NCI-H82 (cell line): ENCODE measurements at regions not wholly inside any gene's neighbourhood (a gene's known extent, or its start where the extent isn't known, plus 50 kb on each side); places are given as distances from the start of the nearest gene placed in this dataset.
"Not testable (repeated sequence)": the region's sequence is repeated elsewhere in the genome, so short reads cannot be mapped to it uniquely, and the experiment has no call there.

Experiments
- DNase-seq: peaks from one replicate; lab custom pipeline; 2025; lab: John Stamatoyannopoulos, UW

DNA sequence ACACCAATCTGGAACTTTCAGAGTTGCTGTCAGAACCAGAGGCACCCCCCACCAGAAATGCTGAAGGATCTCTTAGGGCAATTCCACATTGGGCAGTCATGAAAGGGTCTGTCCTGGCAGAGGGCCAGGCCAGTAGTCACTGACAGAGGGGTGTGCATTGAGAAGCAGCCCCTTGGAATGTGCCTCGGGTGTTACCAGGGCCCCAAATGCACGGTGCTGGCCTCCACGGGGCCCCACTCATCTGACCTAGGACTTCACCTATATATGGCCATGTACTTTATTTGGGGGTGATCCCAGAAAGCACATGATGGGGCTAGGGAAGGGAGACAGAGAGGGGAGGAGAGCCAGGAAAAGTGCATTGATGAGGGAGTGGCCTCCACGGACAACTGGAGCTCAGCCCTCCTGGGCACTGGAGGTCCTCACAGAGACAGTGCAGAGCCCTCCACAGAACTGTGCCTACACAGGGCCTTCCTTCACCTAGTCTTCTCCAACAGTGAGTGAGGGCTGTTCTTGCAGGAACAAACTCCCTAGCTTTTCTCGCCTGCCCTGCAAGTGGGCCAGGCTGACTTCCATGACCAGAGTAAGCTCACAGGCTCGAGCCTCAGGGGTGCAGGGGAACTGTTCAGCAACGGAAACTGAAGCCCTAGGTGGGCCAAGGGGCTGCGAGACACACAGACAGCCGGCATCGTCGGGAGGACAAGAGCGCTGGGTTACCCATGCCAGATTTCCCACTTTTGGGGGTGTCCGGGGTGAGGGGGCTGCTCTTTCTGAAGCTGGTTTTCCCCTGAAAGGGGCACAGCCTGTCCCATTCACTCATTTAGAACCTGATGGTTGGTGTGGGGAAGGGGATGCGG is 136.2 kb downstream of the HMX1 start:
- DNase-seq, result no peak

DNA sequence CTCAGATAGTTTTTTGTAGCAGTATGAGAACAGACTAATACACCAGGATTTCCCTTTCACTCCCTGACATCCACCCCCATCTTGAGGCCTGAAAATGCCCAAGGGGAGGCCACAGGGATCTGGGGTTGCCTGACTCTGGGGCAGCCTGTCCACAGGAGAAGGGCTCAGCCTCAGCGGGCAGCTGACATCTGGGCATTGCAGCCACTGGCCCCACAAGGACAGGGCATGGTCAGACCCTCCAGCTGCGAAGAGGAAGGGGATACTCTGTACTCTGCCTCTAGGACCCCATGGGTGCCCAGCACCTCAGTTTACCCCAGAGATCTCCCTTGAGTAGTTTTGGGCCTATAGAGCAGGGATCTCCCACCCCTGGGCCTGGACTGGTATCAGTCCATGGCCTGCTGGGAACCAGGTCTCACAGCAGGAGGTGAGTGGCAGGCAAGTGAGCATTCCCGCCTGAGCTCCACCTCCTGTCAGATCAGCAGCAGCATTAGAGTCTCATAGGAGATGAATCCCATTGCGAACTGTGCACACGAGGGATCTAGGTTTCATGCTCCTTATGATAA is 138.9 kb downstream of the HMX1 start:
- no peak for DNase-seq

DNA sequence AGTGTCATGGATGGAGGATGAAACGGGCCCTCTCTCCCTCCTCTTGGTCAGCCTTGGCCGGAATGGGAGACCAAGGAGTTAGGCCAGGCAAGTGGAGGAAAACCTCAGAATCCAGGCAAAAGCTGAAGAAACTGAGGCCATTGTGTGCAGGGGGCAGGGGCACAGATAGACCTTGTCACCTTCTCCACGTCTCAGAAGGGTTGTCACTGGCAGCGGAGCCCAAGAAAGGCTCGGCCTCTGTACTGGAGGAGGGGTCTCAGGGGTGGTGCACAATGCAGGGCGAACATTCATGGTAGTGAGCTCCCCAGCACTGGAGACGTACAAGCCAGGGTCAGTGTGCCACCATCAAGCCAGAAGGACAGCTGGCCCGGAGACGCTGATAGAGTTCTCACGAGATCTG is 139.5 kb downstream of the CPZ start:
- no peak for DNase-seq

GRCh38 chr4:8731364-8731763 is 138.8 kb downstream of the CPZ start:
- no peak for DNase-seq

GRCh38 chr4:8730681-8731080 is 138.1 kb downstream of the CPZ start:
- DNase-seq, result no peak

GRCh38 chr4:8730159-8730558 is 137.6 kb downstream of the CPZ start:
- no peak for DNase-seq

DNA sequence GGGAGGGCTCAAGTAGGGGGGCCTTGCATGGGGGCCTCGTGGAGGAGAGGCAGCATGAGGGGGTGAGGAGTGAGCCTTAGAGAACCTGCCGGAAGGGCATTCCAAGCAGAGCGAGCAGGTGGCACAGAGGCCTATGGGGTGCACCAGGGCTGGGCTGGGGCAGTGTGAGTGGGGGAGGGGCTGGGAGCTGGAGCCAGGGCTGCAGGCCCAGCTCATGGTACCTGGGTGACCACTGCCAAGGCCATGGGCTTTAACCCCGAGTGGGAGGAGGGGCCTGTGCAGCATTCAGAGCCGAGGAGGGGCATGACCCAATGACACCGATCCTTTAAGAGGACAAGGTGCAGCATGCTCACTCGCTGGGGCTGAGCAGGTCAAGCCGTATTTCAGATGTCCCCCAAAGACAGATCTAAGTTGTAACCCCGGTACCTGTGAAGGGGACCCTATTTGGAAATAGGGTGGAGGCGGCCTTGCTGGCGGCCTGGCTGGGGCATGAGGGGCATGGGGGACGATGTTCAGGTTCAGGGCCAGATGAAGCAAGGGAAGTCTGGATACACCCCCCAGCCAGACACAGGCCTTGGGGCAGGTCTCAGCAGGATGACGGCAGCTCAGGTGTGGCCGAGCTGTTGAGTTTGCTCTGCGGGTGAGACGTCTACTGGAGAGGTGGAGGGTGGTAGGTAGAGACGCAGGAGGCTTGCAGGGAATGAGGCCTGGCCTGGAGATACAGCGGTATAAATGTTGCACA is 137.0 kb downstream of the CPZ start:
- no peak for DNase-seq

- no peak for DNase-seq
These were observed 136.2 kb downstream of the CPZ start for GRCh38 chr4:8728536-8729407.

GRCh38 chr4:8727546-8728510 is 135.3 kb downstream of the CPZ start:
- DNase-seq, result no peak

GRCh38 chr4:8727131-8727530 is 134.6 kb downstream of the CPZ start:
- no peak for DNase-seq

DNA sequence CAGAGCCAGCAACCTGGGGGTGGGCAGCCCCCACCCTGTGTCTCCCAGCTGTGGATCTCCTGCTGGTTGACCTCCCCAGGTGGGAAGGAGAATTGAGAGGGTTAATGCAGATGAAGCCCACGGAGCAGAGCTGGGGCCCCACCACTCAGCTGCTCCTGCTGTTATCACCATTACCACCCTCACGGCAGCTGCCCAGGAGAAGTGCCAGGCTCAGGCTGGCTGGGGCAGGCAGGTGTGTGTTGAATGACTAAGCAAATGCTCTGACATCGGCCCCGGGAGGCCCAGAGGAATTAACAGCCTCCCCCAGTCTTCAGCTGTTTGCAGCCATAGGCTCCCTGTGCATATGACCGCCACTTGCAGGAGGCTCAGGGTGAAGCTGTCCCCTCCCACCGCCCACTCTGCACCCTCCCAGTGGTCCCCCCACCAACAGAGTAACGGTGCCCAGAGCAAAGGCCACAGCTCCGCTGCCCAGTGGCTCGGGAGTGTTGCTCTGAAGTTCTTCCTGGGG is 133.8 kb downstream of the CPZ start:
- DNase-seq, result no peak

- DNase-seq, result no peak
These were observed 133.3 kb downstream of the CPZ start for GRCh38 chr4:8725845-8726244.

DNA sequence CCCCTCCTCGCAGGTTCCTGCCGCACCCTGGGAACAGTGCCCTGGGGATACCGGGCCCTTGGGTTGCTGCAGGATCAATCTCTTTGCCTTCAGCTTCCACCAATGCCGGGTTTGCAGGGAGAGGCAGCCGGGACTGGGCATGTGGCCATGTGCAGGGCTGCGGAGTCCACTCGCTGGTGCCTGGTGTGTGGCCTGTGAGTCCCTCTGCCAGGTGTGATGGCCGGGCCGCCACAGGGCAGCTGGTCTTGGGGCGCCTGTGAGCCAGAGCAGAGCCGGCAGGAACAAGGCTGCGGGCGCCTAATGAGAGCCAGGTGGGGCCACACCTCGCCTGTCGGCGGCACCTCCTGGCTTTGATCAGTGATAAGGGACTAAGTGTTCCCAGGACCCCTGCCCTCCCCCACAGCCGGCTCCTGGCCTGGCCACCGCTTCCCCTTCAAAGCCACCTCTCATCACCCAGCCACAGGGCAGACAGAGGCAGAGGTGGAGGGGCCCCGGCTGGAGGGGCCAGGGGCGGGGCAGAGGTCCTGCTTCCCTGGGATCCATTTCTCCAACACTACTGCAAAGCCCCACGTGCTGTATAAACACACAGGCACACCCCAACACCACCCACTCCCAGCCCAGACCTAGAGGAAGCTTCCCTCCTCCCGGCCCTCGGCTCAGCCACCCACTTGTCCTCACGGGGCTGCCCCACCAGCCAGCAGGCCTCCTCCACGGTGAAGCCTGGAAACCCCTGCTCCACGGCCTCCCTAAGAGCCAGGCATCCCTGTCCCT is 132.7 kb downstream of the CPZ start:
- DNase-seq, result no peak

DNA sequence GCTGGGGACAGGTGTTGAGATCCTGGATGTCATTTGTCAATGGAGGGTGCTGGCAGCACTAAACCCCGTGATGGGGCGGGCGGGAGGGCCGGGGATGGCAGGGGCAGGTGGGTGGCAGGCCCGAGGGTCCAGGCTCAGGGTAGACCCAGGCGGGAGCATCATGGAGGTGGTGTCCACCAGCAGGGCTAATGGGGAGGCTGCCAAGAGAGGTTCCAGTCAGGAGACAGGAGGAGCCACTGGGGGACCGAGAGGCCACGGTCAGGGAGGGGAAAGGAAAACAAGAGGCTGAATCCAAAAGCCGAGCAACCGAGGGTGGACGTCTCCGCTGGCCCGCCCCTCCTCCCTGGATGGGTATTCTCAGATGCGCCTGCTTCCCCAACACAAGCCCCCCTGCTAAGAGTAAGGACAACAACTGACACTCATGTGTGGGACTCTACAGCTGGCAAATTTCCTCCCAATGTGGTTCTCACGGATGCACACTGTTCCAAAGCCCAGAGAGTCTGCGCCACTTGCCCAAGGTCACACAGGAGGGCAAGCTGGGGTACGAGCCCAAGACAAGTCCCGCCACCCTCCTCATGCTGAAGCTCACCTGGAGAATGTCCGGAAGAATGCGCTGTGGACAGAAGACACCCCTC is 132.0 kb downstream of the CPZ start:
- DNase-seq, result no peak

GRCh38 chr4:8723222-8723980 is 130.8 kb downstream of the CPZ start:
- DNase-seq, result no peak

- no peak for DNase-seq
These were observed 130.0 kb downstream of the CPZ start for GRCh38 chr4:8722556-8722955.

DNA sequence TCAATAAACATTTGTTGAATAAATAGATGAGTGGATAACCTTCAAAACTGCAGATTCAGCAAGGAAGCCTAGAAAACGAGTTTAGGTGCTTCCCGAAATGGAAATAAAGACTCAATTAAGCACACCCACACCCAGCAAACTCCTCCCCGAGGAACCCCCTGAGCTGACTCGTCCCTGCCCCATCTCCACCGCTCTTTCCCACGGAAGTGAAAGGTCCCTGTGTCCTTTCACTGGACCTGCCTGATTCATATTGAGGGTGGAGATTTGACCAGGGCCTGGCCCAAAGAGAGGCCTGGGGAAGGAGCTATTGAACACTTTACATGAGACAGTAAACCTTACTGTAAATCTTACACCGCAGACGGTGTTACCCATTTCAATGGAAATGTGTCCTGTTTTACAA is 129.1 kb downstream of the CPZ start:
- DNase-seq, result no peak

- DNase-seq, result no peak
These were observed 126.9 kb downstream of the CPZ start for GRCh38 chr4:8719421-8719820.

DNA sequence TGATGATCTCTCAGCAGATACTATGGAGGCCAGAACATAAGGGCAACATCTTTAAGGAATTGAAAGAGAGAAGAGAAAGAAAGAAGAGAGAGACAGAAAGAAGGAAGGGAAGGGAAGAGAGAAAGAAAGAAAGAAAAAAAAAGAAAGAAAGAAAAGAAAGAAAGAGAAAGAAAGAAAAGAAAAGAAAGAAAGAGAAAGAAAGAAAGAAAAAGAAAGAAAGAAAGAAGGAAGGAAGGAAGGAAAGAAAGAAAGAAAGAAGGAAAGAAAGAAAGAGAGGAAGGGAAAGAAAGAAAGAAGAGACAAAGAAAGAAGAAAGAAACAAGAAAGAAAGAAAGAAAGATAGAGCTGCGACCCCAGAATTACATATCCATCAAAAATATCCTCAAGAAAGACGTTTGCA is 124.9 kb downstream of the CPZ start:
- DNase-seq, result not testable (repeated sequence)
